COLO668 (cell line): ENCODE measurements at regions not wholly inside any gene's neighbourhood (a gene's known extent, or its start where the extent isn't known, plus 50 kb on each side); places are given as distances from the start of the nearest gene placed in this dataset.
A peak's percentile ranks its signal among the peaks of the same experiment; 100 is the strongest.
"Not testable (repeated sequence)": the region's sequence is repeated elsewhere in the genome, so short reads cannot be mapped to it uniquely, and the experiment has no call there.

Experiments used
- DNase-seq: peaks from one replicate; lab custom pipeline; 2025; ENCODE audit not compliant: unreplicated experiment; lab: John Stamatoyannopoulos, UW

DNA sequence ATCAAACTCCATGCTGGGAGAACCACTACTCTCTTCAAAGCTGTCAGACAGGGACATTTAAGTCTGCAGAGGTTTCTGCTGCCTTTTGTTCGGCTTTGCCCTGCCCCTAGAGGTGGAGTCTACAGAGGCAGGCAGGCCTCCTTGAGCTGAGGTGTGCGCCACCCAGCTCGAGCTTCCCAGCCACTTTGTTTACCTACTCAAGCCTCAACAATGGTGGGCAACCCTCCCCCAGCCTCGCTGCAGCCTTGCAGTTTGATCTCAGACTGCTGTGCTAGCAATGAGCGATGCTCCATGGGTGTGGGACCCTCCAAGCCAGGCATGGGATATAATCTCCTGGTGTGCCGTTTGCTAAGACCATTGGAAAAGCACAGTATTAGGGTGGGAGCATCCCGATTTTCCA, 185.3 kb downstream of the COX18 start:
- DNase-seq, result not testable (repeated sequence)

DNA sequence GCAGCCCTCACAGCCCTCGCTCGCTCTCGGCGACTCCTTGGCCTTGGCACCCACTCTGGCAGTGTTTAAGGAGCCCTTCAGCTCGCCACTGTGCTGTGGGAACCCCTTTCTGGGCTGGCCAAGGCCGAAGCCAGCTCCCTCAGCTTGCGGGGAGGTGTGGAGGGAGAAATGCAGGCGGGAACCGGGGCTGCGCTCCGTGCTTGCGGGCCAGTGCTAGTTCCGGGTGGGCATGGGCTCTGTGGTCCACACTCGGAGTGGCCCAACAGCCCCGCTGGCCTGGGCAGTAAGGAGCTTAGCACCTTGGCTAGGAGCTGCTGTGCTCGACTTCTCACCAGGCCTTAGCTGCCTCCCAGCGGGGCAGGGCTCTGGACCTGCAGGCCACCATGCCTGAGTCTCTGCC, 192.6 kb downstream of the COX18 start:
- DNase-seq, result no peak

DNA sequence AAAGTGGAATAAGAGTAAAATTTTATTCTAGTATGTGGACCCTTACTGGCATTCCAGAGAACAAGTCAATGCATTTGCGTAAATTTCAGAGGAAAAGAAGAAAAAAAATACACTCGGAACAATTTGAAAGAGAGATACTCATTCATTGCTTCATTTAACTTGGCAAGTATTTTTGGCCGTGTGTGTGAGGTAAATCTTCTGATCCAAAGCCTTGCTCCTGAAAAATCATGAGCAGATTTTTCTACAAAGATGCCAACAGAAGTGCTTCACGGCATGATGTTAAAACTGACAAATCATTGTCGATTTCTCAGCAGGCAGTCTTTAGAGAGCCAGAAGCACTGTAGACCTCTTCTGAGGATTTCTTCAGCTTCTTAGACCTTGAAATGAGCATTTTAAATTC, 194.0 kb downstream of the COX18 start:
- DNase-seq, result no peak

- no peak for DNase-seq
Measured at GRCh38 chr4:72875138-72875537, 194.4 kb downstream of the COX18 start.

- no peak for DNase-seq
Measured at GRCh38 chr4:72864898-72865297, 204.6 kb downstream of the COX18 start.

- DNase-seq, result not testable (repeated sequence)
Measured at GRCh38 chr4:72864277-72864676, 205.2 kb downstream of the COX18 start.

GRCh38 chr4:72860766-72861165, 208.8 kb downstream of the COX18 start:
- DNase-seq, result no peak

- no peak for DNase-seq
Measured at GRCh38 chr4:72858328-72858727, 211.2 kb downstream of the COX18 start.

DNA sequence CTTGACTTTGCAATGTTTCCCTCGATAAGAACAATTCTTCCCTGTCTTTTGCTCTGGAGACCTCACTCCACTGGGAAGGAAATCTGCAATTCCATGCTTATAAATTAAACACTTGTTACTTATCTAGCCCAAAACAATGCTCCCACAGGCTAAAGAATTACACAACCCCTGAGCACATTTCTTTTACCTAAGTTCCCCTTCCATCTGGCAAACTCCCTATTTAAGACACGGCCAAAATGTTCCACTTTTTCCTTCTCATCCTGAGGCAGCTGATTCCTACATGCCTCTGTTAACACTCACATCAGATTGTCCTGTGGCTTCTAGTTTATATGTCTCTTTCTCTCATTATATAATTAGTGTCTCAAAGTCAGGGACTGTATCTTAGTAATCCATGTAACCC, 211.7 kb downstream of the COX18 start:
- no peak for DNase-seq

DNA sequence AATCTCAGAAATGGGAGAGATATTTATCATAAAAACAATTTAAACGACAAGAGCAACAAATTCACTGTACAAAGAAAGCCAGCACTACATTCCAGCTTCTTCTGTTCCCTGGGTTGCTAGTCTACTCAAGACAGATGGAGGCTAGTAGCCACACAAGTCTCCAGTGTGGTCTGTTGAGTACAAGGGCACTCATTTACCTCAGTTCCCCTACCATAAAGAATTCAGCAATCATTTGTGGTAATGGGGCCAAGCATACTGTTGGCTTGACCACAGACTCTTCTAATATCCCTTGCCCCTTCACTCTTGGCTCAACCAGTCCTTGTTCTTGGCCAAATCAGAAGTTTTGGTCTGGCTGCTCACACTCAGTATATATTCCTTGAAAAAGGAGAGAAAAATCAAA, 212.3 kb downstream of the COX18 start:
- no peak for DNase-seq

GRCh38 chr4:72846280-72847111, 223.0 kb downstream of the COX18 start:
- peak; percentile 6 for DNase-seq

DNA sequence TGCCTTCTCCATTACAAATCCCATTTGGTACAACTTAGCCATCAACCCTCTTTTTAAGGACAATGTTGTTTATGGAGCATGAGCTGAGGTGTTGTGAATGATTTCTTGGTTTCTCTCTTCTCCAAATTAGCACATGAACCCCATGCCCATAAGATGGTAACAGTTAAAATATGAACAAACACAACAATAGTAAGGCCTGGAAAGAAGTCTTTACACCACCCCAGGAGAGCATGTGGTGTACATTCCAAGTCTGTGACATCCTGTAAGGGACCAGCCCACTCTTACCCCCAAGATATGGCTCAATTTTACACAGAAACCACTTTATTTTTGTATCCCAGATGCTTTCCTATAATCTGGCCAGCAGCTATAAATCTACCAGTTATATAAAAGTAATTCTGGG, 226.1 kb downstream of the COX18 start:
- no peak for DNase-seq

DNA sequence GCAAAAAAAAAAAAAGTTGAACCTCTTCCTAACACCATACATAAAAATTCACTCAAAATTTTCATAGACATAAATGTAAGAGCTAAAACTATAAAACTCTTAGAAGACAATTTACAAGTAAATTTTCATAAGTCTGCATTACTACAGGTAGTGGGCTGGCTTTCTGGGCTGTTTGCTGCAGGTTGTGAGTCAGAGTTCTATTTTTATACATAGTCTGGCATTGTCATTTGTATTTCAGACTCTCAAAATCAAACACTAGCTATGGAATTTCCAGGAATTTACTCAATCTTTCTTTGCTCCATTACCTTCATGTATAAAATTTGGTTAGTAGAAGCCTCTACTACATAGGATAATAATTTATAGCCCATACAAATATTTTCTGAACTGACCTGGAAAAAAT, 227.2 kb downstream of the COX18 start:
- DNase-seq, result no peak

GRCh38 chr4:72840166-72840565, 229.3 kb downstream of the COX18 start:
- not testable (repeated sequence) for DNase-seq

GRCh38 chr4:72828864-72829263, 240.7 kb downstream of the COX18 start:
- no peak for DNase-seq

- DNase-seq, result no peak
Measured at GRCh38 chr4:72827968-72828367, 241.5 kb downstream of the COX18 start.

DNA sequence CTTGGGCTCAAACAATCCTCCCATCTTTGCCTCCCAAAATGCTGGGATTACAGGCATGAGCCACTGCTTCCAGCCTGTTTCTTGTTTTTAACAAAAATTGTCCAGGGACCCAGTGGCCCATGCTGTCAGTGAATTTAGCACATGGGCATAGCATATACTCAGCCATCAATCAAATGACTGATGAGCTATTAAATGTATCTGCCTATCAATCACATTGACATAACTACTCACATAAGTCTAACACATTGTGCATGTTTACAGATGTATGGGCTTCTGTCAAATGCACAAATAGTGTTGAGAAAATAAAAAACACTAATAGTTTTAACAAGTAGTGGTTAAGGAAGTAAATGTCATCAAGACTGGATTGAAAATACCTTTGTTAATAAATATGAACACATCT, 249.4 kb downstream of the COX18 start:
- no peak for DNase-seq

- DNase-seq, result no peak
Measured at GRCh38 chr4:72817012-72817411, 248.0 kb upstream of the ADAMTS3 start.

DNA sequence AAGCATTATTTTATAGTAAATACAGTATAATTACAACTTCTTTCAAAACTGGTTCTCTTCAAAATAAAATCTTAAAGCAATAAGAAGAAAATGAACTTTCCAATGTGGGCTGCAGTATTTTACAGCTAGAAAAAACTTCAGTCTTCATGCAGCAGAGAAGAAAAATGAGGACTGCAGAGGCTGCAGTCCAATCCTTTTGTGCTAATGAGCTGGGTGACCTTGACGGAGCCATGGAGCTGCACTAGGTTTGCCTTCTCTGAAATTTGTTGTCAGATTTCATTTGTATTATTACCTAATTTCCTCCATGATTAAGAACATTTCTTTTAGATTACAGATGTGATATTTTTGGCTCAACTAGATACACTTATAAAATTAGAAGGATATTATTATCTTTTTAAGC, 245.2 kb upstream of the ADAMTS3 start:
- no peak for DNase-seq

DNA sequence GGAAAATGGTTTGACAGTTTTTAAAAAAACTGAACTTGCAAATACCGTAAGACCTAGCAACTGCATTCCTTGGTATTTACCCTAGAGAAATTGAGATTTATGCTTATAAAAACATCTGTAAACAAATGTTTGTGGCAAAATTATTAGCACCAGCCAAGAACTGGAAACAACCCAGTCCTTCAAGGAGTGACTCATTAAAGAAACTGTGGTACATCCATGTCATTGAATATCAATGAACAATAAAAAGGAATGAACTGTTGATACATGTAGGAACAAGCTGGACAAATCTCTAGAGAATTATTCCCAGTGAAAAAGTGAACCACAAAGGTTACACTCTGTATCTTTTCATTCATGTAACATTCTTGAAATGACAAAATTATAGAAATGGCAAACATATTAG, 240.2 kb upstream of the ADAMTS3 start:
- DNase-seq, result no peak

DNA sequence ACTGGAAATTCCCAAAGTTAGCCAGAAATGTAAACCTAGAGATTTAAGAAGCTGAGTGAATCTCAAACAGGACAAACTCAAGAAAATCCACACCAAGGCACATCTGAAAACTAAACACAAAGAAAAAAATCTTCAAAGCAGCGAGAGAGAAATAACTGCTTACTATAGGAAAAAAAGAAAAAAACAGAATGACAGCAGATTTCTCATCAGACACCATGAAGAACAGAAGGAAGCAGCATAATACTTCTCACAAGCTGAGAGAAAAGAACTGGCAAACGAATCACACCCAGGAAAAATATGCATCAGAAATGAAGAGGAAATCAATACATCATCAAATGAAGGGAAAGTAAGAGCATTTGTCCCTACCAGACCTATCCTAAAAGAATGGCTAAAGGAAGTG, 236.3 kb upstream of the ADAMTS3 start:
- DNase-seq, result no peak

GRCh38 chr4:72797486-72797885, 228.5 kb upstream of the ADAMTS3 start:
- no peak for DNase-seq

DNA sequence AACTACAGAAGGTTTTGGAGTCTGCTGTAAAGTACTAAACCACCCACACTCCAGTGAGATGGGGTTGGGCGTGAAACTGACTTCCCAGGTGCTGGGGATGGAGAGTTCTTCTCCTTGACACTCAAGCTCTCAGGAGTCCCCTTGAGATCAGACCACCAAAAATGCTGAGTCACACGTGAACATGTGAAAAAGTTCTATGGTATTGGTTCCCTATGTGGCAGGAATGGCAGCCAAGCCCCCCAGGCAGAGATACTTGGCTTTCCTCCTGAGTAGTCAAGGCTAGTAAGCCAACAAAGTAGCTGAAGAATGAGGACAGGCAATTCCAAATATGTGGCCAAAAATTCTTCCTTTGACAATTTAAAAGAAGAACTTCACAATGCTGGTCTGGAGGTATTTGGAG, 222.0 kb upstream of the ADAMTS3 start:
- DNase-seq, result no peak
